Adrenal gland (tissue), 5 donors: ENCODE measurements at regions not wholly inside any gene's neighbourhood (a gene's known extent, or its start where the extent isn't known, plus 50 kb on each side); places are given as distances from the start of the nearest gene placed in this dataset.

Experiments
- CTCF ChIP-seq, 6 experiments: fragments of 450-650 bp in 4 of 6; fragments of 200-600 bp in 2 of 6; sonication (generic) in 1 of 6; IDR thresholded peaks; 1 replicate in 5 of 6; 2 replicates in 1 of 6; pipeline versions ENCODE4 v1.5.1 to v1.8.0; 2016 to 2021; ENCODE audit warnings: antibody characterized with exemption in 6 of 6, mild to moderate bottlenecking in 2 of 6, moderate library complexity in 1 of 6
- POLR2A ChIP-seq, 2 donors: fragments of 450-650 bp; IDR thresholded peaks; one replicate each; pipeline ENCODE4 v1.6.1; 2017; ENCODE audit warnings: antibody characterized with exemption in 2 of 2, mild to moderate bottlenecking in 2 of 2, moderate library complexity in 1 of 2
- donor health status: DM: no; HTN: no; CAD: no.

GRCh38 chr1:168794057-168794456 is 65.1 kb upstream of the DPT start:
- TF ChIP-seq POLR2A (IDR thresholded peaks at IDR 0.05), result no peak
- TF ChIP-seq CTCF (IDR thresholded peaks at IDR 0.05), result no peak
